ENCODE measurements at regions not wholly inside any gene's neighbourhood (a gene's known extent, or its start where the extent isn't known, plus 50 kb on each side); places are given as distances from the start of the nearest gene placed in this dataset.
"Not testable (repeated sequence)": the region's sequence is repeated elsewhere in the genome, so short reads cannot be mapped to it uniquely, and the experiment has no call there.

DNA sequence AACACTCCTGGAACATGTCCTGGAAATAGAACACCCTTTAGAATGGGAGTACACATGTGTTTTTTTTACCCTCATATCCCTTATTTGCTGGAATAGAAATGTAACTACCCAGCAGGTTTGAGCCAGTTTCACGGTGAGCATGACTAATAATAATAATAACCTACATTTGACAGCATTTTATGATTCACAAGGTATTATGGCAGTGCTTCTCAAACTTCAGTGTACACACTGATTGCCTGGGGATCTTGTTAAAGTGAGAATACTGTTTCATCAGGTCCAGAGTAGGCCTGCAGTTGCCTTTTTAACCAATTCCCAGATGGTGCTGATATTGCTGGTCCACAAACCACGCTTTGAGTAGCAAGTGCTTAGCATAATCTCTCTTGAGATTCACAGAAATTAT is 63.9 kb downstream of the NFKBIZ start:
- H3K36me3 Mint-ChIP-seq (ENCODE audit: low read depth), result no peaks in the 10 kb centered on the region
- no peaks in the 10 kb centered on the region for H3K27me3 Mint-ChIP-seq (ENCODE audit: low read depth)
- TF ChIP-seq CTCF (conservative IDR thresholded peaks at IDR 0.05), result no peak
- H3K4me1 Mint-ChIP-seq, result no peaks in the 10 kb centered on the region
- no peak overlapping the region for H3K4me3 Mint-ChIP-seq
- H3K9me3 Mint-ChIP-seq, result peaks cover 2% of the 10 kb centered on the region
- H3K27ac Mint-ChIP-seq (ENCODE audit: unreplicated experiment), result no peak overlapping the region
- no peak for DNase-seq (ENCODE audit: low read depth, low spot score)

GRCh38 chr3:101917761-101918160 is 68.4 kb downstream of the NFKBIZ start:
- DNase-seq (ENCODE audit: low read depth, low spot score); H3K27me3 Mint-ChIP-seq (ENCODE audit: low read depth); H3K4me3 Mint-ChIP-seq; H3K4me1 Mint-ChIP-seq; H3K27ac Mint-ChIP-seq (ENCODE audit: unreplicated experiment); H3K36me3 Mint-ChIP-seq (ENCODE audit: low read depth): not testable (repeated sequence)
- H3K9me3 Mint-ChIP-seq, result peaks cover 18% of the 10 kb centered on the region

DNA sequence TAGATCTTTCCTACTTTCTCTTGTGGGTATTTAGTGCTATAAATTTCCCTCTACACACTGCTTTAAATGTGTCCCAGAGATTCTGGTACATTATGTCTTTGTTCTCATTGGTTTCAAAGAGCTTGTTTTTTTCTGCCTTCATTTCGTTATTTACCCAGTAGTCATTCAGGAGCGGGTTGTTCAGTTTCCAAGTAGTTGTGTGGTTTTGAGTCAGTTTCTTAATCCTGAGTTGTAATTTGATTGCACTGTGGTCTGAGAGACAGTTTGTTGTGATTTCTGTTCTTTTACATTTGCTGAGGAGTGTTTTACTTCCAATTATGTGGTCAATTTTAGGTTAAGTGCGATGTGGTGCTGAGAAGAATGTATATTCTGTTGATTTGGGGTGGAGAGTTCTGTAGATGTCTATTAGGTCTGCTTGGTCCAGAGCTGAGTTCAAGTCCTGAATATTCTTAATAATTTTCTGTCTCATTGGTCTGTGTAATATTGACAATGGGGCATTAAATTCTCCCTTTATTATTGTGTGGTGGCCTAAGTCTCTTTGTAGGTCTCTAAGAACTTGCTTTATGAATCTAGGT is 72.9 kb downstream of the NFKBIZ start:
- not testable (repeated sequence) for H3K4me1 Mint-ChIP-seq; H3K27ac Mint-ChIP-seq (ENCODE audit: unreplicated experiment); H3K36me3 Mint-ChIP-seq (ENCODE audit: low read depth); DNase-seq (ENCODE audit: low read depth, low spot score); H3K27me3 Mint-ChIP-seq (ENCODE audit: low read depth); H3K4me3 Mint-ChIP-seq
- H3K9me3 Mint-ChIP-seq, result peaks cover 19% of the 10 kb centered on the region

DNA sequence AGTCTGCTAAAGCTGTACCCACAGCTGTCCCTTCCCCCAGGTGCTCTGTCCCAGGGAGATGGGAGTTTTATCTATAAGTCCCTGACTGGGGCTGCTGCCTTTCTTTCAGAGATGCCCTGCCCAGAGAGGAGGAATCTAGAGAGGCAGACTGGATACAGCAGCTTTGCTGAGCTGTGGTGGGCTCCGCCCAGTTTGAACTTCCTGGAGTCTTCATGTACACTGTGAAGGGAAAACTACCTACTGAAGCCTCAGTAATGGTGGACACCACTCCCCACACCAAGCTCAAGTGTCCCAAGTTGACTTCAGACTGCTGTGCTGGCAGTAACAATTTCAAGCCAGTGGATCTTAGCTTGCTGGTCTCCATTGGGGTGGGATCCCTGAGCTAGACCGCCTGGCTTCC is 75.3 kb downstream of the NFKBIZ start:
- H3K27ac Mint-ChIP-seq (ENCODE audit: unreplicated experiment); H3K4me3 Mint-ChIP-seq; H3K36me3 Mint-ChIP-seq (ENCODE audit: low read depth); DNase-seq (ENCODE audit: low read depth, low spot score); H3K27me3 Mint-ChIP-seq (ENCODE audit: low read depth): not testable (repeated sequence)
- H3K9me3 Mint-ChIP-seq, result peaks cover 14% of the 10 kb centered on the region
- peaks cover 12% of the 10 kb centered on the region for H3K4me1 Mint-ChIP-seq

DNA sequence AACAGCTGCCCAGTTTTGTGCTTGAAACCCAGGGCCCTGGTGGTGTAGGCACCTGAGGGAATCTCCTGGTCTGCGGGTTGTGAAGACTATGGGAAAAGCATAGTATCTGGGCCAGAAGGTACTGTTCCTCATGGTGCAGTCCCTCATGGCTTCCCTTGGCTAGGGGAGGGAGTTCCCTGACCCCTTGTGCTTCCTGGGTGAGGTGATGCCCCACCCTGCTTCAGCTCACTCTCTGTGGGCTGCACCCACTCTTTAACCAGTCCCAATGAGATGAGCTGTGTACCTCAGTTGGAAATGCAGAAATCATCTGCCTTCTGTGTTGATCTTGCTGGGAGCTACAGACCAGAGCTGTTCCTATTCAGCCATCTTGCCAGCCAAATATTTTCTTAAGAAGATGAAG is 75.8 kb downstream of the NFKBIZ start:
- DNase-seq (ENCODE audit: low read depth, low spot score); H3K4me3 Mint-ChIP-seq; H3K36me3 Mint-ChIP-seq (ENCODE audit: low read depth); H3K27me3 Mint-ChIP-seq (ENCODE audit: low read depth); H3K27ac Mint-ChIP-seq (ENCODE audit: unreplicated experiment): not testable (repeated sequence)
- Mint-ChIP-seq H3K9me3 (peaks cover 11% of the 10 kb centered on the region), H3K4me1 (peaks cover 12% of the 10 kb centered on the region)

GRCh38 chr3:101925564-101925963 is 76.2 kb downstream of the NFKBIZ start:
- Mint-ChIP-seq H3K27me3 (ENCODE audit: low read depth) (no peaks in the 10 kb centered on the region), H3K4me1 (peaks cover 12% of the 10 kb centered on the region), H3K9me3 (peaks cover 8% of the 10 kb centered on the region), H3K36me3 (ENCODE audit: low read depth) (no peaks in the 10 kb centered on the region), H3K4me3 (no peak overlapping the region), H3K27ac (ENCODE audit: unreplicated experiment) (no peak overlapping the region)
- no peak for DNase-seq (ENCODE audit: low read depth, low spot score)
- TF ChIP-seq CTCF (conservative IDR thresholded peaks at IDR 0.05), result no peak

DNA sequence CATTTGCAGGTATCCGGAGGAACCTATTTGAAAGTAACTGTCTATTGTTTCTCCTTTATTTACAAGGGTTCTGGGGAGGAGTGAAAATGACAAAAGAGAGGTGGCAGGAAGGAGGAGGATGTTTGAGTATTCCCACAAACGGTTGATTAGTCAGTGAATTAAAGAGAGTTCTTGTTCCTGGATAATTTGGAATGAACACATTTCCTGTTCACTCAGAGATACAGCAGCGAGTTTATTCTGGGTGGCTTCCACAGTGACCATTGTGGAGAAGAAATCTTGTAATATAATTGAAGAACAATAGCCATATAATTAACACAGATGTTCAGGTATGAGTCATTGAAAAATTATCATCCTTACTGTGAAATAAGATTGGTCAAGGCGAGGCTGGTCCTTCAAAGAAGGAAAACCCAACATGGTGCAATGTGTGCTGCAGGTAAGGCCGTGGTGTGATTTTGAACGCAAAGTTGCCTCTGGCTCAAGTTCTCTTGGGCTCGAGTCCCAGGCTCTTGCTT is 77.3 kb downstream of the NFKBIZ start:
- Mint-ChIP-seq H3K9me3 (peaks cover 4% of the 10 kb centered on the region), H3K4me1 (peaks cover 12% of the 10 kb centered on the region), H3K27me3 (ENCODE audit: low read depth) (no peaks in the 10 kb centered on the region), H3K4me3 (no peak overlapping the region), H3K36me3 (ENCODE audit: low read depth) (no peaks in the 10 kb centered on the region), H3K27ac (ENCODE audit: unreplicated experiment) (no peak overlapping the region)
- TF ChIP-seq CTCF (conservative IDR thresholded peaks at IDR 0.05), result no peak
- DNase-seq (ENCODE audit: low read depth, low spot score), result no peak

All from neural crest cell (in vitro differentiated cells).